PC-3 (cell line): ENCODE measurements at regions not wholly inside any gene's neighbourhood (a gene's known extent, or its start where the extent isn't known, plus 50 kb on each side); places are given as distances from the start of the nearest gene placed in this dataset.
"Not testable (repeated sequence)": the region's sequence is repeated elsewhere in the genome, so short reads cannot be mapped to it uniquely, and the experiment has no call there.

ENCODE experiments used
- ATAC-seq: fragments of 200-7000 bp; cut with Tn5 transposase; 2 replicates; pipeline ENCODE4 v1.9.1; 2020; ENCODE audit warnings: mild to moderate bottlenecking, moderate library complexity
- BruUV-seq: library from RNA; stranded (reverse); fragments of 400-500 nt; replicated peaks from 2 replicates; lab custom pipeline; 2021; lab: Mats Ljungman, UMichigan
- CTCF ChIA-PET: fragments of 300-600 bp; sonication (Branson Sonifier 250); formaldehyde crosslinking; loops from one replicate; lab custom pipeline; 2022; ENCODE audit warnings: antibody characterized with exemption; lab: Charles Lee
- POLR2A ChIA-PET: fragments of 300-600 bp; sonication (Branson Sonifier 250); formaldehyde crosslinking; loops from one replicate; lab custom pipeline; 2022; ENCODE audit warnings: antibody characterized with exemption; ENCODE audit not compliant: unreplicated experiment; lab: Charles Lee
- DNase-seq: peaks from one replicate; pipeline ENCODE4 v3.0.0-alpha.2; 2015
- H2AFZ ChIP-seq: fragments of 300-600 bp; sonication (generic); 2 replicates; pipeline ENCODE4 v1.6.0; 2016; ENCODE audit warnings: antibody characterized with exemption, low read length
- H3F3A ChIP-seq: fragments of 300-600 bp; sonication (generic); one replicate; pipeline ENCODE4 v1.6.0; 2017; ENCODE audit warnings: antibody characterized with exemption, low read length, control low read depth, mild to moderate bottlenecking; ENCODE audit not compliant: unreplicated experiment
- H3K27ac ChIP-seq: fragments of 300-600 bp; sonication (generic); 2 replicates; pipeline ENCODE4 v1.5.1; 2016; ENCODE audit warnings: mild to moderate bottlenecking, low read length
- H3K27me3 ChIP-seq: fragments of 300-600 bp; sonication (generic); 2 replicates; pipeline ENCODE4 v1.6.1; 2016; ENCODE audit warnings: low read length, mixed read lengths
- H3K36me3 ChIP-seq: fragments of 300-600 bp; sonication (generic); 2 replicates; pipeline ENCODE4 v1.6.1; 2016; ENCODE audit warnings: low read depth, mixed run types, low read length, mixed read lengths
- H3K4me1 ChIP-seq: fragments of 300-600 bp; sonication (generic); 2 replicates; pipeline ENCODE4 v1.5.1; 2016; ENCODE audit warnings: low read length; ENCODE audit not compliant: insufficient read depth
- H3K4me2 ChIP-seq: fragments of 300-600 bp; sonication (generic); 2 replicates; pipeline ENCODE4 v1.6.0; 2016; ENCODE audit warnings: low read length
- H3K4me3 ChIP-seq: fragments of 300-600 bp; sonication (generic); 2 replicates; pipeline ENCODE4 v1.5.1; 2016; ENCODE audit warnings: mild to moderate bottlenecking, low read length, mixed read lengths
- H3K79me2 ChIP-seq: fragments of 300-600 bp; sonication (generic); 2 replicates; pipeline ENCODE4 v1.6.1; 2017; ENCODE audit warnings: low read length, mixed read lengths
- H3K9ac ChIP-seq: fragments of 300-600 bp; sonication (generic); 2 replicates; pipeline ENCODE4 v1.6.0; 2016; ENCODE audit warnings: mild to moderate bottlenecking, low read length
- H3K9me2 ChIP-seq: fragments of 300-600 bp; sonication (generic); replicated peaks from 2 replicates; pipeline ENCODE4 v1.6.1; 2016; ENCODE audit warnings: mixed run types, low read length, mixed read lengths
- H3K9me3 ChIP-seq: fragments of 300-600 bp; sonication (generic); 2 replicates; pipeline ENCODE4 v1.6.1; 2016; ENCODE audit warnings: low read length, mixed read lengths
- H4K20me1 ChIP-seq: fragments of 300-600 bp; sonication (generic); 2 replicates; pipeline ENCODE4 v1.6.1; 2016; ENCODE audit warnings: low read length, mixed read lengths
- CTCF ChIP-seq: fragments of 300-600 bp; sonication (generic); conservative IDR thresholded peaks from 2 replicates; pipeline ENCODE4 v1.5.1; 2017; ENCODE audit warnings: antibody characterized with exemption, low read depth, mild to moderate bottlenecking, low read length
- EZH2 ChIP-seq: fragments of 300-600 bp; sonication (generic); IDR thresholded peaks from one replicate; pipeline ENCODE4 v1.6.1; 2017; ENCODE audit warnings: antibody characterized with exemption, mild to moderate bottlenecking, low read length; ENCODE audit not compliant: unreplicated experiment
- EZH2phosphoT487 ChIP-seq: fragments of 300-600 bp; sonication (generic); IDR thresholded peaks from 2 replicates; pipeline ENCODE4 v1.6.1; 2018; ENCODE audit warnings: mild to moderate bottlenecking, antibody characterized with exemption, low read length, borderline replicate concordance
- intact Hi-C: fragments of 100-400 bp; cut with micrococcal nuclease; formaldehyde crosslinking; loops from 2 replicates; pipeline ENCODE4 v1.9.0; 2023

- H3K27me3 ChIP-seq, result peaks cover 50% of the 10 kb centered on the region
Measured at GRCh38 chr9:126183266-126183665, 143.4 kb upstream of the MVB12B start.

DNA sequence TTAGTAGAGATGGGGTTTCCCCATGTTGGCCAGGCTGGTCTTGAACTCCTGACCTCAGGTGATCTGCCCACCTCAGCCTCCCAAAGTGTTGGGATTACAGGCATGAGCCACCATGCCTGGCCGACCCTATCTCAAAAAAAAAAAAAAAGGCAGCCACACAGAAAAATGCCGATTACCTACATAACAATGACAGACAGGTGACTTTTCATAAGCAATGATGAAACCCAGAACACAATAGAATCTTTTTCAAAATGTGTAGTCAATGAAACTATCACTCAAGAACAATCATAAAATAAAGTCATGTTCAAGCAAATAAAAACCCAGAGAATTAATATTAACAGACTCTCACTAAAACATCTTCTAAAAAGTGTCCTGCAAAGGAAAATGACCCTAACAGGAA, 135.6 kb upstream of the MVB12B start:
- H3K79me2 ChIP-seq, H2AFZ ChIP-seq, H3F3A ChIP-seq, H4K20me1 ChIP-seq, H3K4me2 ChIP-seq, H3K36me3 ChIP-seq, BruUV-seq, H3K9me3 ChIP-seq, DNase-seq, POLR2A ChIA-PET, H3K9me2 ChIP-seq, ATAC-seq, H3K4me1 ChIP-seq, H3K27ac ChIP-seq, H3K9ac ChIP-seq, intact Hi-C loops, H3K4me3 ChIP-seq: not testable (repeated sequence)
- H3K27me3 ChIP-seq, result peaks cover 52% of the 10 kb centered on the region
- CTCF ChIA-PET, result interaction anchor here (0.5 kb wide), 1 partner anchor 364 kb away, joined by 8 read pairs; no protein-coding TSS in a partner anchor

More at GRCh38 chr9:126183266-126183665, 143.4 kb upstream of the MVB12B start:
- Histone ChIP-seq H3K9me2 (no peaks in the 10 kb centered on the region), H3K4me3 (no peak overlapping the region), H3K36me3 (no peaks in the 10 kb centered on the region), H3F3A (no peaks in the 10 kb centered on the region), H3K9me3 (no peaks in the 10 kb centered on the region), H3K9ac (no peak overlapping the region), H4K20me1 (no peaks in the 10 kb centered on the region), H3K4me2 (no peak overlapping the region), H2AFZ (no peak overlapping the region), H3K27ac (no peak overlapping the region), H3K79me2 (no peaks in the 10 kb centered on the region), H3K4me1 (no peaks in the 10 kb centered on the region)
- intact Hi-C loops, result no loop called here
- DNase-seq (no peak), ATAC-seq (no peak)
- BruUV-seq, result no TSS peak
- ChIA-PET POLR2A (interaction anchor here (0.6 kb wide), 1 partner anchor 222 kb away, joined by 3 read pairs; no protein-coding TSS in a partner anchor), CTCF (no interaction called here)
- TF ChIP-seq CTCF, result no peak
- TF ChIP-seq EZH2phosphoT487, result no peak
- TF ChIP-seq EZH2, result no peak

DNA sequence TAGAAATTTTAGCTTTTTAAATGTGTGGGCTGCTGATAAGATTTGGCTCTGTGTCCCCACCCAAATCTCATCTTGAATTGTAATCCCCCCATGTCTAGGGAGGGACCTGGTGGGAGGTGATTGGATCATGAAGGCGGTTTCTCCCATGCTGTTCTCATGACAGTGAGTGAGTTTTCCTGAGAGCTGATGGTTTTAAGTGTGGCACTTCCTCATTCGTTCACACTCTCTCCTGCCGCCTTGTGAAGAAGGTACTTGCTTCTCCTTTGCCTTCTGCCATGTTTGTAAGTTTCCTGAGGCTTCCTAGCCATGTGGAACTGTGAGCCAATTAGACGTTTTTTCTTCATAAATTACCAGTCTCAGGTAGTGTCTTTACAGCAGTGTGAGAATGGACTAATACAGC, 127.8 kb upstream of the MVB12B start:
- ATAC-seq, result no peak
- Histone ChIP-seq H3K9me3 (no peaks in the 10 kb centered on the region), H3K79me2 (no peaks in the 10 kb centered on the region), H3K27me3 (peaks cover 37% of the 10 kb centered on the region), H3K36me3 (no peaks in the 10 kb centered on the region), H3K4me3 (no peak overlapping the region), H3K27ac (no peak overlapping the region), H4K20me1 (no peaks in the 10 kb centered on the region), H3F3A (no peaks in the 10 kb centered on the region), H3K4me1 (no peaks in the 10 kb centered on the region), H3K4me2 (no peak overlapping the region), H2AFZ (no peak overlapping the region), H3K9ac (no peak overlapping the region), H3K9me2 (no peaks in the 10 kb centered on the region)
- TF ChIP-seq EZH2 (no peak), EZH2phosphoT487 (no peak), CTCF (no peak)
- intact Hi-C loops, result no loop called here
- ChIA-PET POLR2A (no interaction called here), CTCF (no interaction called here)
- DNase-seq, result no peak
- BruUV-seq, result no TSS peak
